Esophagus squamous epithelium (tissue), 4 donors: ENCODE measurements at regions not wholly inside any gene's neighbourhood (a gene's known extent, or its start where the extent isn't known, plus 50 kb on each side); places are given as distances from the start of the nearest gene placed in this dataset.

Source experiments
- CTCF ChIP-seq, 6 experiments: fragments of 450-650 bp in 4 of 6; fragments of 200-600 bp in 2 of 6; sonication (generic) in 2 of 6; IDR thresholded peaks; one replicate each; pipeline ENCODE4 v1.5.1; 2016 to 2019; ENCODE audit warnings: antibody characterized with exemption in 6 of 6, mild to moderate bottlenecking in 4 of 6, moderate library complexity in 4 of 6
- POLR2A ChIP-seq, 4 donors: fragments of 450-650 bp; IDR thresholded peaks; one replicate each; pipeline ENCODE4 v1.6.1; 2017; ENCODE audit warnings: antibody characterized with exemption in 4 of 4, mild to moderate bottlenecking in 4 of 4, moderate library complexity in 3 of 4

GRCh38 chr14:25759920-25760655 is 710.1 kb upstream of the STXBP6 start:
- no peak for TF ChIP-seq CTCF (IDR thresholded peaks at IDR 0.05)
- TF ChIP-seq POLR2A (IDR thresholded peaks at IDR 0.05): no peak
